ENCODE measurements at regions not wholly inside any gene's neighbourhood (a gene's known extent, or its start where the extent isn't known, plus 50 kb on each side); places are given as distances from the start of the nearest gene placed in this dataset.
"Not testable (repeated sequence)": the region's sequence is repeated elsewhere in the genome, so short reads cannot be mapped to it uniquely, and the experiment has no call there.

DNA sequence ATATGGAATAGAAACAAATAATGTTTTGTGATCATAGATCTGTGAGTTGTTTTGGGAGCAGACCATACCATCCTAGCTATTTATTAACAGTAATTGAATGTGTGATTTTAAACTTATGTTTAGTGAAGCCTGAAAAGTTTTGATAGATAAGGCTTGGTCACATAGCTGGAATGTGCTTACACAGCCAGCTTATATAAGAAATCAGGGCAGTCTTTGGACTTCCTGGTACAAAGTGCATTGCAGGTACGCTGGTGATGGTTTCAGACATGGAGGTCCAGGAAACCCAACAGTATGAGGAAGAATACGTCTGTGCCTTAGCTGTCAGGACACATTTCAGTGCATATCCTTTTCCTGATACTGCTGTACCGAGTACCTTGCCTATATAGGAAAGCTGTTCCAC is 2316.2 kb upstream of the PCDH20 start:
- Mint-ChIP-seq H3K27me3 (no peaks in the 10 kb centered on the region), H3K4me3 (no peak overlapping the region), H3K9me3 (peaks cover 2 to 8% (median 4%) of the 10 kb centered on the region in 7 donors), H3K27ac (no peak overlapping the region), H3K36me3 (no peaks in the 10 kb centered on the region), H3K4me1 (no peaks in the 10 kb centered on the region)
- ATAC-seq (ENCODE audit: low read depth in 2 of 2), result no peak
- no peak for DNase-seq

- H3K4me1 Mint-ChIP-seq; H3K27ac Mint-ChIP-seq; DNase-seq; H3K4me3 Mint-ChIP-seq; H3K36me3 Mint-ChIP-seq; H3K27me3 Mint-ChIP-seq; ATAC-seq (ENCODE audit: low read depth in 2 of 2); H3K9me3 Mint-ChIP-seq: not testable (repeated sequence)
Measured at GRCh38 chr13:63712159-63712558, 2296.5 kb upstream of the PCDH20 start.

- no peak overlapping the region for H3K27ac Mint-ChIP-seq
- no peak for ATAC-seq (ENCODE audit: low read depth in 2 of 2)
- DNase-seq, result no peak
Measured at GRCh38 chr13:63706751-63707150, 2291.1 kb upstream of the PCDH20 start.

GRCh38 chr13:63704521-63704920 is 2288.9 kb upstream of the PCDH20 start:
- Mint-ChIP-seq H3K4me3 (no peak overlapping the region), H3K9me3 (peaks cover 0 to 11% (median 3%) of the 10 kb centered on the region in 7 donors), H3K27ac (no peak overlapping the region), H3K4me1 (no peaks in the 10 kb centered on the region), H3K27me3 (no peaks in the 10 kb centered on the region), H3K36me3 (no peaks in the 10 kb centered on the region)
- DNase-seq, result no peak
- ATAC-seq (ENCODE audit: low read depth in 2 of 2), result no peak

More at GRCh38 chr13:63706751-63707150, 2291.1 kb upstream of the PCDH20 start:
- H3K4me3 Mint-ChIP-seq, result no peak overlapping the region
- no peaks in the 10 kb centered on the region for H3K36me3 Mint-ChIP-seq
- no peaks in the 10 kb centered on the region for H3K27me3 Mint-ChIP-seq
- no peaks in the 10 kb centered on the region for H3K4me1 Mint-ChIP-seq
- H3K9me3 Mint-ChIP-seq, result peaks cover 0 to 7% (median 0%) of the 10 kb centered on the region in 7 donors

DNA sequence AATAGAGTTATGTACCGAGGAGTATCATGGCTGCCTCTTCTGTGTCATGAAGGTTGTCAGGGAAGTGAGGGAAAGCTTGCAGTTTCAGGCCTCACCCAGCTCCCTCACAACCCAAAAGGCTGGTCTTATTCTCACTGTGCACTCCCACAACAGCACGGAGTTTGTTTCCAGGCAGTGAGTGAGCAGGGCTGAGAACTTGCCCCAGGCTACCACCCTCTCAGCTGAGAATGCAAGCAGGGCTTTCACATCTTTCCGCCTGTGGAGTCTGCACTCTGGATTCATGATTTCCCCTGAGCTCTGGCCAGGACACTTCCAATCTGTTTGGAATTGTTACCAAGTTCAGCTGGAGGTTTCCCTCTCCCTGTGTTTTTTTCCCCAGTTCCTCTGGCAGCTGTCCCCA is 2284.7 kb upstream of the PCDH20 start:
- DNase-seq, result no peak
- H3K36me3 Mint-ChIP-seq, result no peaks in the 10 kb centered on the region
- no peaks in the 10 kb centered on the region for H3K4me1 Mint-ChIP-seq
- no peak overlapping the region for H3K27ac Mint-ChIP-seq
- ATAC-seq (ENCODE audit: low read depth in 2 of 2), result no peak
- peaks cover 0 to 11% (median 3%) of the 10 kb centered on the region in 7 donors for H3K9me3 Mint-ChIP-seq
- no peak overlapping the region for H3K4me3 Mint-ChIP-seq
- H3K27me3 Mint-ChIP-seq, result no peaks in the 10 kb centered on the region

DNA sequence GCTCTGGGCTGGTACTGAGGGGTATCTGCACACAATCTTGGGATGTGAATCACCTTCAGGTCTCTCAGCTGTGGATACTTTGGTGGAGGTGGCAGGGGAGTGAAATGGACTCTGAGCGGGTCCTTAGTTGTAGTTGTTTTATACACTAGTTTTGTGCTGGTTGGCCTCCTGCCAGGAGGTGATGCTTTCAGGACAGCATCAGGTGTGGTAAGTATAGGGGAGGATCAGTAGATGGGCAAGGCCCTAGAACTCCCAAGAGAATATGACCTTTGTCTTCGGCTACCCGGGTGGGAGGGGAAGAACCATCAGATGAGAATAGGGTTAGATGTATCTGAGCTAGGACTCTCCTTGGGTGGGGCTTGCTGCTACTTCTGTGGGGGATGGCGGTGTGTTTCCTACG is 2284.3 kb upstream of the PCDH20 start:
- H3K9me3 Mint-ChIP-seq, result peaks cover 0 to 11% (median 3%) of the 10 kb centered on the region in 7 donors
- ATAC-seq (ENCODE audit: low read depth in 2 of 2) (no peak), DNase-seq (no peak)
- H3K27me3 Mint-ChIP-seq, result no peaks in the 10 kb centered on the region
- H3K4me1 Mint-ChIP-seq, result no peaks in the 10 kb centered on the region
- no peak overlapping the region for H3K4me3 Mint-ChIP-seq
- no peak overlapping the region for H3K27ac Mint-ChIP-seq
- no peaks in the 10 kb centered on the region for H3K36me3 Mint-ChIP-seq

DNA sequence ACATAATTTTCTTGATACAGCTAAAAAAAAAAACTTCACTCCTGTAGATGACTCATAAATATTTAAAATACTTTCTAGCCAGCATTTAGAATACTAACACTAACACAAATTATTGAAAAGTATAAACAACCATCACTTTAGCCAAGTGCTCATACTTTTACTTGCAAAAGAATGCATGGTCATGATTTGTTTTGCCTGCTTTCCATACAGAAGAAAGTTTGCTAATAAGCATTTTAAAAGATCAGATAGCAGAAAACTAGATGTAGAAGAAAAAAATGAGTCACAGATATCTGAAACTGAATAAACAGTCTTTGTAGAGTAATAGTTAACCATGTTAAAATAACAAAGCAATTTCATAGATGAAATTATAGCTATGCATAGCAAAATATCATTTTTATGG is 2280.4 kb upstream of the PCDH20 start:
- Mint-ChIP-seq H3K9me3 (peaks cover 0 to 15% (median 4%) of the 10 kb centered on the region in 7 donors), H3K27me3 (no peaks in the 10 kb centered on the region), H3K27ac (no peak overlapping the region), H3K36me3 (no peaks in the 10 kb centered on the region), H3K4me3 (no peak overlapping the region), H3K4me1 (no peaks in the 10 kb centered on the region)
- no peak for ATAC-seq (ENCODE audit: low read depth in 2 of 2)
- DNase-seq, result no peak

DNA sequence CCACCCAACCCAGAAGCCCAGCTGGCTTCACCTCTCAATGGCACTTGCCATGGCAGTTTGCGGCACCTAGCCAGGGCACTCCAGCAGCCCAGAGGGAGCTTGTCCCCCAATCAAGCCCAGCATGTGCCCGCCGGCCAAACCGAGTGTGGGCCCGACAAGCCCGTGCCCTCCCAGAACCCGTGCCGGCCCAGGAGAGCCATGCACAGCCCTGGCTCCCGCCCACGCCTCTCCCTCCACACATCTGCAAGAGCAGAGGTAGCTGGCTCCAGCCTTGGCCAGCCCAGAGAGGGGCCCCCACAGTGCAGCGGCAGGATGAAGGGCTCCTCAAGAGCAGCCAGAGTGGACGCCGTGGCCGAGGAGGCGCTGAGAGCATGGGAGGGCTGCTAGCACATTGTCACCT is 2278.0 kb upstream of the PCDH20 start:
- H3K4me3 Mint-ChIP-seq, result no peak overlapping the region
- no peaks in the 10 kb centered on the region for H3K4me1 Mint-ChIP-seq
- H3K9me3 Mint-ChIP-seq, result peaks cover 0 to 10% (median 2%) of the 10 kb centered on the region in 7 donors
- ATAC-seq (ENCODE audit: low read depth in 2 of 2) (no peak), DNase-seq (no peak)
- H3K27me3 Mint-ChIP-seq, result no peaks in the 10 kb centered on the region
- H3K36me3 Mint-ChIP-seq, result no peaks in the 10 kb centered on the region
- no peak overlapping the region for H3K27ac Mint-ChIP-seq

DNA sequence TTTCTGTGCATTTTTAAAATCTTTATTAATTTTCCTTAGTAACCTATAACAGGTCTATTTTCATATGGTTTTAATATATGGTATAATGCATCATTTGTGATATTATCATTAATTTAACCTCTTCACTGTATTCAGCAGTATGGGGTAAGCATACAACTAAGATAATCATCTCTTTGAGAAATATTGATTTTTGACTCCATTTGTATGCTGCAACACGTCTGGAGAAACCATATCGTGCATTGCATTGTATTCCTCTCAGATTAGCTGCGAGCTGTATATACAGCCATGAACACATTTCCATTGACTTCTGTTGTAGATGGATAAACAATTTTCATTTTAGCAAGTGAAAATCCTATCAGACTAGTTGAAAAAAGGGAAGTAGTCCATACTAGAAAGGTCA is 2275.8 kb upstream of the PCDH20 start:
- Mint-ChIP-seq H3K36me3 (no peaks in the 10 kb centered on the region), H3K27ac (no peak overlapping the region), H3K4me3 (no peak overlapping the region), H3K4me1 (no peaks in the 10 kb centered on the region), H3K27me3 (no peaks in the 10 kb centered on the region), H3K9me3 (peaks cover 0 to 14% (median 5%) of the 10 kb centered on the region in 7 donors)
- ATAC-seq (ENCODE audit: low read depth in 2 of 2), result no peak
- no peak for DNase-seq

DNA sequence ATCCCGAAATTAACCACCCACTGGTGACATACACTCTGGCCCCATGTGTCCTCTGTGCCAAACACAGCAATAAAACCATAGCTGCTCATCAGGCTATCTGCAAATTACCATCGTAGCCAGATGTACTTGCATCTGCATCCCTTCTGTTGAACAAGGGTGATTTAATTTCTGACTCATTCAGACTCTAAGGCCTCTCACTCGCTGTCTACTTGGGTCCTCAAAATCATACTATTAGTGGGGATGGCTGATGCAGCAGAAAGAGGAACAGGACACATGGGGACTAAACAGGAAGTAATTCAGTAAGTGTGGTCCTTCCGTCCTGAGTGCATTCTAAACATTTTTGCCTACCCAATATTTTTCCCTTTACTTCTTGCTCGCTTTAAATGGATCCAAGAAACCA is 2275.0 kb upstream of the PCDH20 start:
- H3K27me3 Mint-ChIP-seq, result no peaks in the 10 kb centered on the region
- H3K9me3 Mint-ChIP-seq, result peaks cover 0 to 14% (median 5%) of the 10 kb centered on the region in 7 donors
- H3K27ac Mint-ChIP-seq, result no peak overlapping the region
- DNase-seq, result no peak
- no peak for ATAC-seq (ENCODE audit: low read depth in 2 of 2)
- H3K4me3 Mint-ChIP-seq, result no peak overlapping the region
- H3K4me1 Mint-ChIP-seq, result no peaks in the 10 kb centered on the region
- H3K36me3 Mint-ChIP-seq, result no peaks in the 10 kb centered on the region

DNA sequence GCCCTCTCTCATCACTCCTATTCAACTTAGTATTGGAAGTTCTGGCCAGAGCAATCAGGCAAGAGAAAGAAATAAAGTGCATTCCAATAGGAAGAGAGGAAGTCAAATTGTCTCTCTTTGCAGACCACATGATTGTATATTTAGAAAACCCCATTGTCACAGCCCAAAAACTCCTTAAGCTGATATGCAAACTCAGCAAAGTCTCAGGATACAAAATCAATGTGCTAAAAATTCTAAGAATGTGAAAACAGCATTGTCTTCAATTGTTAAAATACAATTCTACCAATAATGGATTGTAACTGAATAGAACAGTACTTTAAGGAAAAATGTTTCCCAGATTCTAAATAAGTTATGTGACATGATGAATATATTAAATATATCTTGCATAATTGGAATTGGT is 2269.2 kb upstream of the PCDH20 start:
- DNase-seq (no peak), ATAC-seq (ENCODE audit: low read depth in 2 of 2) (no peak)
- Mint-ChIP-seq H3K36me3 (no peaks in the 10 kb centered on the region), H3K9me3 (peaks cover 6 to 20% (median 10%) of the 10 kb centered on the region in 7 donors), H3K4me1 (no peaks in the 10 kb centered on the region), H3K27ac (no peak overlapping the region), H3K4me3 (no peak overlapping the region), H3K27me3 (no peaks in the 10 kb centered on the region)

DNA sequence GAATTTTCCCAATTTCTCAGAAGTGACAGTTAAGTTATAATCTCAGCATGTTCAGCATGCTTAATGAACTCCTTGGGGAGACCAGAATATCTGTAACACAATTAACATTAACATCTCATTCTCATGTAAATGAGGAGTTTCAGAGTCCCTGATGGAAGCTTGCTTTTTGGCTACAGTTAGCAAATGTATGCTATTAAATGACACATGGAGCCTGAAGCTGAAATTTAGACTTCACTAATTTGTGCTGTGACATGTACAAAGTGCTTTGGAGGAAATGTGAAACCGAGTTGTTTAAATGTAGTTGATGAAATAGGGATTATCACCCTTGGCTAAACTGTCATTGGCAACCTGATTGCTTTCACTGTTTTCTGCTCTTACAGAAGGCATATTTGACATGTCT is 2265.1 kb upstream of the PCDH20 start:
- ATAC-seq (ENCODE audit: low read depth in 2 of 2) (no peak), DNase-seq (no peak)
- Mint-ChIP-seq H3K4me3 (no peak overlapping the region), H3K9me3 (peaks cover 4 to 20% (median 10%) of the 10 kb centered on the region in 7 donors), H3K27me3 (no peaks in the 10 kb centered on the region), H3K27ac (no peak overlapping the region), H3K4me1 (no peaks in the 10 kb centered on the region), H3K36me3 (no peaks in the 10 kb centered on the region)

- Mint-ChIP-seq H3K9me3 (peaks cover 0 to 3% (median 0%) of the 10 kb centered on the region in 7 donors), H3K4me1 (no peaks in the 10 kb centered on the region), H3K27me3 (no peaks in the 10 kb centered on the region), H3K27ac (no peak overlapping the region), H3K36me3 (no peaks in the 10 kb centered on the region), H3K4me3 (no peak overlapping the region)
- DNase-seq (no peak), ATAC-seq (ENCODE audit: low read depth in 2 of 2) (no peak)
Measured at GRCh38 chr13:63671296-63671695, 2255.6 kb upstream of the PCDH20 start.

DNA sequence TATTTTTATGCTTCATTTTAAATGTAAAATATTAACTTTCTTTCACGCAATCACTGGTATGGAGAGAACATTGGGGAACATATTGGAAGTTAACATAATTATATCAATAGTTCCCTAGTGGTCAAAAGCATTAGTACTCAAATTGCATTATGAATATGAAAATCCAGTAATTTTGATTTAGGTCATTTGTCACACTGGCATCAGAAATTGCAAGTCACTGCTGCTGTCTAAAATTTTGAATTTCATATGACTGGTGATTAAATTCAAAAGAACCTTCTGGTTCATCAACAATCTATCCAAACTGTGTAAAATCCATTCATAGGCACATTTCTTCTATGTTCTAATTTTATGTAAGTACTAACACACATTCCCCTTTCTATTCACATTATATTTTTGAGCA is 2235.7 kb upstream of the PCDH20 start:
- no peaks in the 10 kb centered on the region for H3K27me3 Mint-ChIP-seq
- no peaks in the 10 kb centered on the region for H3K4me1 Mint-ChIP-seq
- ATAC-seq (ENCODE audit: low read depth in 2 of 2) (no peak), DNase-seq (no peak)
- H3K4me3 Mint-ChIP-seq, result no peak overlapping the region
- H3K9me3 Mint-ChIP-seq, result peaks cover 0 to 9% (median 2%) of the 10 kb centered on the region in 7 donors
- H3K27ac Mint-ChIP-seq, result no peak overlapping the region
- H3K36me3 Mint-ChIP-seq, result no peaks in the 10 kb centered on the region

DNA sequence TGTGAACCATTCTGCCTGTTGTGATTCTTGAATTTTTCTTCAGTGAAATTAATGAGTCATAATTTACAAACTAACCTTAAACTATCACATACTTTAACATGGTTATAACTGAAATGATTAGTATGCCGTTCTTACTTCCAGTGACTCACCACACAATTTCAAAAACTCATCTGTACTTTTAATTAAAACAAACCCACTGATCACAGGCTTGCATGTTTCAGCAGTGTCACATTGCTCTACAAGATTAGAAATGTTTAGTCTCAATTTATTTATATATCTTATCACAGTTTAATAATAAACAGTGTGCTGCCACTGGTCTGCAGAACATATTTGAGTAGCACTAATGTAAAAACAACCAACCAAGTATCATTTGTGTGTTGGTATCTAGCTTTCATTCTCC is 2227.9 kb upstream of the PCDH20 start:
- Mint-ChIP-seq H3K36me3 (no peaks in the 10 kb centered on the region), H3K4me1 (no peaks in the 10 kb centered on the region), H3K9me3 (peaks cover 0 to 3% (median 0%) of the 10 kb centered on the region in 7 donors), H3K27ac (no peak overlapping the region), H3K4me3 (no peak overlapping the region), H3K27me3 (no peaks in the 10 kb centered on the region)
- DNase-seq (no peak), ATAC-seq (ENCODE audit: low read depth in 2 of 2) (no peak)
